NCI-H82 treated with DMSO at 0.1 percent for 48 hours (cell line): ENCODE measurements at regions not wholly inside any gene's neighbourhood (a gene's known extent, or its start where the extent isn't known, plus 50 kb on each side); places are given as distances from the start of the nearest gene placed in this dataset.
"Not testable (repeated sequence)": the region's sequence is repeated elsewhere in the genome, so short reads cannot be mapped to it uniquely, and the experiment has no call there.

Source experiments
- DNase-seq: peaks from one replicate; lab custom pipeline; 2025; ENCODE audit not compliant: unreplicated experiment; lab: John Stamatoyannopoulos, UW

GRCh38 chr5:37971483-37972024 is 131.7 kb upstream of the GDNF start:
- no peak for DNase-seq

- no peak for DNase-seq
Measured at GRCh38 chr5:37966871-37967270, 127.0 kb upstream of the GDNF start.

- DNase-seq = no peak
Measured at GRCh38 chr5:37966291-37966690, 126.5 kb upstream of the GDNF start.

- DNase-seq = no peak
Measured at GRCh38 chr5:37962389-37962788, 122.5 kb upstream of the GDNF start.

GRCh38 chr5:37957218-37957617 is 117.4 kb upstream of the GDNF start:
- DNase-seq = no peak

GRCh38 chr5:37955748-37956147 is 115.9 kb upstream of the GDNF start:
- no peak for DNase-seq

GRCh38 chr5:37954561-37954960 is 114.7 kb upstream of the GDNF start:
- no peak for DNase-seq

- DNase-seq = no peak
Measured at GRCh38 chr5:37951946-37952721, 112.3 kb upstream of the GDNF start.

GRCh38 chr5:37950436-37950835 is 110.6 kb upstream of the GDNF start:
- no peak for DNase-seq

- no peak for DNase-seq
Measured at GRCh38 chr5:37945446-37945845, 105.6 kb upstream of the GDNF start.

- DNase-seq = not testable (repeated sequence)
Measured at GRCh38 chr5:37943136-37943535, 103.3 kb upstream of the GDNF start.

GRCh38 chr5:37940931-37941623 is 101.2 kb upstream of the GDNF start:
- no peak for DNase-seq

GRCh38 chr5:37938861-37939260 is 99.0 kb upstream of the GDNF start:
- no peak for DNase-seq

GRCh38 chr5:37938076-37938852 is 98.4 kb upstream of the GDNF start:
- no peak for DNase-seq

- no peak for DNase-seq
Measured at GRCh38 chr5:37936091-37936490, 96.2 kb upstream of the GDNF start.

- no peak for DNase-seq
Measured at GRCh38 chr5:37933576-37933975, 93.7 kb upstream of the GDNF start.

- no peak for DNase-seq
Measured at GRCh38 chr5:37932450-37932849, 92.6 kb upstream of the GDNF start.

- DNase-seq = no peak
Measured at GRCh38 chr5:37931541-37931940, 91.7 kb upstream of the GDNF start.

- DNase-seq = no peak
Measured at GRCh38 chr5:37930350-37930749, 90.5 kb upstream of the GDNF start.

- DNase-seq = no peak
Measured at GRCh38 chr5:37929791-37930190, 90.0 kb upstream of the GDNF start.

- DNase-seq = not testable (repeated sequence)
Measured at GRCh38 chr5:37927753-37928152, 87.9 kb upstream of the GDNF start.

GRCh38 chr5:37926732-37927131 is 86.9 kb upstream of the GDNF start:
- DNase-seq = peak; percentile 18
